CD4-positive, alpha-beta T cell treated with Interleukin-4 for 1 hour (primary cell): ENCODE measurements at regions not wholly inside any gene's neighbourhood (a gene's known extent, or its start where the extent isn't known, plus 50 kb on each side); places are given as distances from the start of the nearest gene placed in this dataset.

Source experiments
- DNase-seq, 2 donors: peaks; one replicate each; pipeline ENCODE4 v3.0.0-alpha.2; 2020 to 2022

GRCh38 chrY:21287769-21288168 is 223.4 kb upstream of the RBMY1B start:
- DNase-seq = no peak

GRCh38 chrY:21288908-21289307 is 222.2 kb upstream of the RBMY1B start:
- no peak for DNase-seq

GRCh38 chrY:21295206-21295605 is 215.9 kb upstream of the RBMY1B start:
- no peak for DNase-seq

- DNase-seq = no peak
These were observed 208.9 kb upstream of the RBMY1B start for GRCh38 chrY:21302278-21302677.

- no peak for DNase-seq
These were observed 195.8 kb upstream of the RBMY1B start for GRCh38 chrY:21315366-21315765.
